Hepatocyte (in vitro differentiated cells): ENCODE measurements at regions not wholly inside any gene's neighbourhood (a gene's known extent, or its start where the extent isn't known, plus 50 kb on each side); places are given as distances from the start of the nearest gene placed in this dataset.

ENCODE experiments used
- EZH2 ChIP-seq: fragments of 200-600 bp; sonication (generic); IDR thresholded peaks from 2 replicates; pipeline ENCODE4 v1.6.1; 2016; ENCODE audit warnings: antibody characterized with exemption, mild to moderate bottlenecking, borderline replicate concordance
- EZH2phosphoT487 ChIP-seq: fragments of 200-600 bp; sonication (generic); IDR thresholded peaks from one replicate; pipeline ENCODE4 v1.6.1; 2018; ENCODE audit warnings: antibody characterized with exemption, mild to moderate bottlenecking, low read depth, moderate library complexity; ENCODE audit not compliant: unreplicated experiment, severe bottlenecking

DNA sequence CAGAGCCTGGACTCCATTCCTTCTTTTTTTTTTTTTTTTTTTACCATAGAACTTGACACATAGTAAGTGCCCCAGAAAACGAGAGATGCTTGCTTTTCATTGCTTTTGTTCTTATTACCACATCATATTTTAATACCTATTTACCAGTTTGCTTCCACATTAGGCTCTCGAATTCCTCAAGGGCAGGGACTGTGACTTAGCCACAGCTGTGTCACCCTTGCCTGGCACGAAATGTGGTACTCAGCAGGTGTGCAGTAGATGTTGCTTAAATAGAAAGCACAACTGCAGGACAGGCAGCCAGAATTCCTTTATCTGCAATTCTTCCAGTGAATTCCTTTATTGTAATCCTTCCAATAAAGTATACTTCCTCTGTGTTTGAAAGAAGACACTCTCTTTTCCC is 393.0 kb downstream of the HAPSTR1 start:
- no peak for TF ChIP-seq EZH2phosphoT487
- no peak for TF ChIP-seq EZH2
